HG02943 (cell line): ENCODE measurements at regions not wholly inside any gene's neighbourhood (a gene's known extent, or its start where the extent isn't known, plus 50 kb on each side); places are given as distances from the start of the nearest gene placed in this dataset.

ENCODE experiments used
- ATAC-seq: cut with Tn5 transposase; IDR thresholded peaks from one replicate; pipeline ENCODE4 v1.9.1; 2021; ENCODE audit warnings: mild to moderate bottlenecking, low read depth, moderate library complexity; ENCODE audit not compliant: unreplicated experiment

DNA sequence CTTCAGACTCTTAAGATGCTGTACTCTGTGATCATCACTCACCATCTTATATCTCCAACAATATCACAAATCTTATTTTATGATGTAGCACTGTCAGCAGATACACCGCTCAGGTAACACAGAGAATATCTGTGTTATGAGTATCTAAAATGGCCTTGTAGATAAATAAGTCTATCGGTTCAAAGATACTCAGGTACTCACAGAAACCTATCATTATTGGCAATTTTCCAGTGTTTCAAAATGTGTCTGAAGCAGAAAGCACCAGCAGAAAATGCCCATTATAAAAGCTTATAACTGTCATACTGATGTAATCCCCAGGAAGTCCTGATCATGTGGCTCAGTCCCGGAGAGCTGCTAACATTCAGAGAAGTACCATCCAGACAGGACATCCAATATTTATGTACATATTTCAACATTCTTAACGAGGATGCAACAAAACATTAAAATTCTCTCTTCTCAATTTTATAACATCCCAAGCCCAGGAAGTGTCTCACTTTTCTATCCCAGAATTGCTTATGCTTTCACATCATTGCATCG, 190.7 kb upstream of the LMNTD1 start:
- no peak for ATAC-seq

DNA sequence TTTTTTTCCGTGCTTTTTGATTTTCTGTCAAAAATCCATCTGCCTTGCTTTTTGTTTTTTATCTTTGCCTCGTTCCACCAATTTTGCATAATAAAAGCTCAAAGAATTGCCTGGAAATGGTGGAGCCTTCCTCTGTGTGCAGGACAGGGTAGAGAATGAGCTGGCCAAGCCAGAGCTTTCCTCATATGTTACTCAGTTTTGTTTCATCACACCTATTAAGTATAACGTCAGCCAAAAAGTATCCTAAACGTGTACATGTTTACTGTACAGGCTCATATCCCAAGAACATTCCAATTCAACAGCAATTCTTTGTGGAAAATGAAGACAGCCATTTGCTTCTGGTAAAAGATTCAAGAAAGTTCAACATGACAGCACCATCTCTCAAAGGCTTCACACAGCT, 191.2 kb upstream of the LMNTD1 start:
- ATAC-seq, result no peak

DNA sequence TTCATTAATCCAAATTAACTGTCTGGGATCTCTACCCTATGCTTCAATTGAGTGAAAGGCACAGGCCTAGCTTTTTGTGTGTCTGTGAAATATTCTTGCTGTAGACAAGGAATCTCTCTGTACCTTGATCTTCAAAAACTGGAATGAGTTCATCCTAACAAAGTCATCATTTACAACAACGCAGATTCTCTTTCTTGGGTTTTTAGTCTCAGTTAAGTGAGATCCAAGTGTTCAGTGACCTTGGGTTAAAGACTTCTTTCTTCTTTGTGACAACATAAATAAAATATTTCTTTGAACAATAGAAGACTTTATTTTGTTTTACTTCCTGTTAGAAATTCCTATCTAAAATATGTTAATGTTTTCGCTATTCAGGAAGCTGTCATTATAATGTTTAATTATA, 192.2 kb upstream of the LMNTD1 start:
- ATAC-seq, result no peak

DNA sequence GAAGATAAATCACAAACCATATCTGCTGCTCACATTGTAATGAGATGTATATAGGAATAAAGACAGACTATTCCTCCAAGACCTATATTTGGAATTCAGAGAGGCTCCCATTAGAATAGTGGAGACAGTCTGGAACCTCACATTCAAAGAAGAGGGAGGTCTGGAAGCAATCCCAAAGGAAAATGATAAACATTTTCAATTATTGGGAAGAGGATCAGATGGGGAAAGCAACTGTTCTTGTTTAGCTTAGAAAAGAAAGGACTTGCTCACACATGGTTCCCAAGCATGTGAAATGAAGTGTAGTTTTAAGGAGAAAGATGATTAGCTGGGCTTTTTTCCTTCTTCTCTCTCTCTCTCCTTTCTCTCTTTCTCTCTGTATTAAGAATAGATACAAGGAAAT, 193.0 kb upstream of the LMNTD1 start:
- no peak for ATAC-seq

DNA sequence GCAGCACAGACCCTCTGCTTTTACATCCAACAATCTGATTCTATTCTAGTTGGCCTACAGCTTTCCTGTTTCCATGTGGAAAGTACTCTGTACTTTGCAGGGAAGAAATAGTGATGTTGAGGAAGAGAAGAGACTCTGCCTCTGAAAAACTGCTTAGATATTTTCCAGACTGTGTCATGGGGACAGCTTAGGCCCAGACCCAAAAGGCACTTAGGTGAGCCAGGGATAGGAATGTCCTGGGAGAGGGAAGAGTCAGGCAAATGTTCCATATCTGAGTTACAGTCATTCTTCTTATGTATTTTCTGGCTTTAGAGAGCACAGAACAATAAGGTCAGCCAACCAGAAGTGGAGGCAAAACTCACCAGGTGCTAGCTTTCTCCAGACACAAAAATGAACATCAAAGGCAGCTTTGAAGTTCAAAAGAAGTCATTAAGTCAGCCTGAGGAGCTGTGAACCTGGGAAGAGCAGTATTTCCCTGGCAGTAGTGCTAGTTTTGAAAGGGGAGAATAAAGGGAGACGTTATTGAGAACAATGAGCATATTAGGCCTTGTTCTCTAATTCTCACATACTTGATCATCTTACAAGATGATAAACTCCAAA, 199.7 kb upstream of the LMNTD1 start:
- ATAC-seq, result no peak

DNA sequence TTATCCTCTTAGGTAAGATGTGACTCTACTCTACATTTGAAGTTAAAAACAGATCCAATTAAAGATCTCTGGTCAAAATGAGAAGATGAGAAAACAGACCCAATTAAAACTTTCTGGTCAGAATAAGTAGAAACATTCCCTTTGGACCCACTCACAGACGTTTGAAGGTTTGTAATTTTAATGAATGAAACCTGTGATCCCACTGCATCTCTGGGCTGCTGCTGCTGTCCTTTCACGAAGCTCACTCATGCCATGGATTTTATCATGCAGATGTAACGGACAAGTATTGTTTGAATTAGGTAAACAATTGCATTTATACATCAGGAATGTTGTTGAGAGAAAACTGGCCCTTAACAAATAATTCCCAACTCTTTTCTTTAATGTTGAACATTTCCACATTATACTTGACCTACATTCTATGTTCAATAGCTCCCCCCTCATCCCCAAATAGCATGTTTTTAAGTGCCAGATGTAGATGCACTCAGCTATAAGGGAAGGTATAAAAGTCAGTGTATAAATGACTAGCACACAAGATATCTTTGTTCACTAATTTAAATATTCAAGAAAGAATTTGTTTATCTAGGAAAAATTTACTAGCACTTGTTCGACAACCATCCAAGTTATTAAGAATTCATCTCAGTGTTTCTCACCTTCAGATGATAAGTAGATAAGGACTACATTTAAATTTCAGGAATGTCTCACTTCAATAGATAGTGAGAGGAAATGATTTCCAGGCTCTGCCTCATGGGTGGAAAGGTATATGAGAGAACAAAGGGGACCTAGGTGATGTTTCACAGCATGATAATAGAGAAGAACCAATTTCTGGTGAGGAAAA, 202.3 kb upstream of the LMNTD1 start:
- ATAC-seq, result no peak

DNA sequence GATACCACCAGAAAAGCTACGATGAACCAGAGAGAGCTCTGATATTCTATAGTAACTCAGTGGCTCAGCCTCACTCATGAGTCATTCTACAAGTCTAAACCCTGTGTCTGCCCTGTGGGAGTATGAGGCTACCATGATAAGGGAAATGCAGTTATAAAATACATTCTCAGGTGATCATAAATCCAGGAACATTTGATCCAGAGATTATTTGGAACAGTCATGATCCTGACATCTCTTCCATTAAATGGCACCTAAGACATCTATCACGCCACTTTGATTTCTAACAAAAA, 202.6 kb upstream of the RASSF8 start:
- no peak for ATAC-seq

DNA sequence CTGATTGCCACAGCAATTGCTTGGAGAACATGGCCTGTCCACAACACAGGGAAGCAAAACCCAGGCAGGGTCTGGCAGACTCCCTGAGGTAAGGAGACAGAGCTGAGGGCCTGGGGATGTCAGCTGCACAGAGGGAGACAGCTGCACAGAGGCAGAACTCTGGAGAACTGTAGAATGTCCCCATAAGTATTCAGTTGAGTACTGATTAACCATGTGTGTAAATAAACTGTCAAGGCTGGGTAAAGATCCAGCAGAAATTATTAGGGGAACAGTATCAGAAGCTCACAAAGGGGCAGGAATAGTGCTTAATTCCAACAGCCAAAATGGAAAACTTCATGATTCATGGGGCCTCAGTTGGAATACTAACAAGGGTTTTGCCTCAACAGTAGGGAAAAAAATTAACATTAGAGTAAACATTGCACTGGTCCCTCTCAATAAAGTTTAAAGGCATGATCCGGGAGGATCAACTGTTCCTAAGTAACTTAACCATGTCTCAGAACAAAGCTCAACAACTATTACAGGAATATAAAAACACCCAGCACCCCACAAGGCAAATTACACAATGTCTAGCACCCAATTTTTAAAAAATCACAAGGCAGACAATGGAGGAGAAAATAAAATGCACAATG, 201.3 kb upstream of the RASSF8 start:
- ATAC-seq, result no peak

DNA sequence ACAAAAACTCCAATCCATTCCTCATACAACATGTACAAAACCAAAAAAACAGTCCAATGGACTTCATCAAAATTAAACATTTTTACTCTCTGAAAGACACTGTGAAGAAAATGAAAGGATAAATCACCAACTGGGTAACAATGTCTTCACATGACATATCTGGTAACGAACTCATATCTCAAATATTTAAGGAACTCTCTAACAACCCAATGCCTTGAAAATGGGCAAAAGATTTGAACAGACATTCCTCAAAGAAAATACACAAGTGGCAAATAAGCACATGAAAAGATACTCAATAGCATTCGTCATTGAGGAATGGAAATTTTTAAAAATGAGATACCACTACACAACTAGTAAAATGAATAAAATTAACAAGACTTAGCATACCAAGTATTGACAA, 198.7 kb upstream of the RASSF8 start:
- no peak for ATAC-seq

DNA sequence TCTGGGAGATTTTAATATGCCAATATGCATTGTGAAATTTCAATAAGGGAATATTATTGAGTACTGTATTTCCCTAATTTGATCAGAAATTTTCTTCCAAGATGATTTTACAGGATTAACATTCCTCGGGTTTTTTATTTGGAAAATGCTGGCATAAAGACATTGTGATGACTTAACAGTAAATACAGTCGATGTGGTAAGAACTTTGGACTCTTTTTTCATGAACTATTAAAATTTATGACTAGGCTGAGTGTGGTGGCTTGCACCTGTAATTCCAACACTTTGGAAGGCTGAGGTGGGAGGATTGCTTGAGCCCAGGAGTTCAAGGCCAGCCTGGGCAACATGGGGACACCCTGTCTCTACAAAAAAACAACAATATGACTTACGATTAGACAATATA, 197.1 kb upstream of the RASSF8 start:
- no peak for ATAC-seq

DNA sequence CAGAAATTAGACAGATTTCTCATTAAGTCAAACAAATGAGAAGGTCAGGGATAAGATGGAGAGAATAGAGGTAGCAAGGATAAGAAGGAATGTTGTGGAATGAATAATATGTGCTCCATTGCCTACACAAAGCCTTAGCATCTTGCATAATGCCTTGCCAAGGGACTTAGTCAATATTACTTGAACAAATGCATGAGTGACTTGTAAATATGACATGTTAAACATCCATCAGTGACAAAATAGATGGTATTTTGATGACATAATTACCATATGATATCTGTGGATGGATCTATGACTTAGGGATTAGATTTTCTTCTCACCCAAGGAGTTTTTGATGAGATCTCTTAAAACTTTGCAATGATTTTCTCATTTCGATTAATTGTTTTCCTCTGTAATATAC, 194.1 kb upstream of the RASSF8 start:
- ATAC-seq, result no peak

DNA sequence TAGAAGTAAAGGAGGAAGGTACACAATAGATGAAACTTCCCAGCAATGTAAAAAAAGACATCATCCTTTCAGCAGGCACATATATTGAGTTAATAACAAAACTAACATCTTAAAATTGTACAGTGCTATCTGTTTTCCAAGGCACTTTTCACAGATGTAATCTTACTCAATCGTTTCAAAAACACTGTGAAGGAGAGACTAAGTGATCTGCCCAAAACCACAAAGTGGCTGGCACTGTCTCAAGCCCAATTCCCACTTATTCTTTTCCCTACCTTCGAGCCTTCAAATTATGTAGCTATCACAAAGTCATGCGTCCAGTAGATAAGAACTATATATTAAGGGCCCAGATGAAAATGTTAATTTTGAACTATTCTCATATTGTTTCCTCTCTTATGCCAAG, 193.6 kb upstream of the RASSF8 start:
- ATAC-seq, result no peak

DNA sequence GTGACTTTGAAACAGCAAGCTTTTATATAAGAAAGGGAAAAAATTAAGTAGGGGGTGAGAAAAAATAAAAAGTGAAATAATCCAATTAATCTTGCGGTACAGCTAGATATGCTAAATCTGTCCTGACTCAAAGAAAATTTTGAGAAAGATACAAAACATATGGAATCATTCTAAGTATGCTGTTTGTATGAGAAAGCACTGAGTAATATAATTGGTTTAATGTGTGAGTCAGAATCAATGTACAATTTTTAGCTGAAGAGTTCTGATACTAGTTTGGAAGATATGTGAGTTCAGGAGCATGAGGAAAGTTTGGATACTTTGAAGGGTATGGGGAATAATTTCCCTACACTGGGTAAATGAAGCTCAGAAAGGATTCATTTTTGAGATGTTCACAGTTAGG, 190.9 kb upstream of the RASSF8 start:
- ATAC-seq, result no peak

DNA sequence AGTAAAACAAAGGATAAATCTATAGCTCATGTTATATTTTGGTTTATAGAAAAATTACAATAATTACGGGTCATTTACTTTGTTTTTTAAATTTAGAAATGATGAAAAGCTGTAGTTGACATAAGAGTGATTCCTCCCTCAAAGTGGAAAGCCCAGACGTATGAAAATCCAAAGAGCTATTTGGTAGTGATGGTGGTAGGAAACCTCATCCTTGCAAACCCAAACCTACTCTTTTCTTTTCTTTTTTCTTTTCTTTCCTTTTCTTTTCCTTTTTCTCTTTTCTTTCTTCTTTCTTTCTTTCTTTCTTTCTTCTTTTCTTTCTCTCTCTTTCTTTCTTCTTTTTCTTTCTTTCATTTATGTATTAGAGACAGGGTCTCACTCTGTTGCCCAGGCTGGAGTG, 190.3 kb upstream of the RASSF8 start:
- ATAC-seq, result no peak

DNA sequence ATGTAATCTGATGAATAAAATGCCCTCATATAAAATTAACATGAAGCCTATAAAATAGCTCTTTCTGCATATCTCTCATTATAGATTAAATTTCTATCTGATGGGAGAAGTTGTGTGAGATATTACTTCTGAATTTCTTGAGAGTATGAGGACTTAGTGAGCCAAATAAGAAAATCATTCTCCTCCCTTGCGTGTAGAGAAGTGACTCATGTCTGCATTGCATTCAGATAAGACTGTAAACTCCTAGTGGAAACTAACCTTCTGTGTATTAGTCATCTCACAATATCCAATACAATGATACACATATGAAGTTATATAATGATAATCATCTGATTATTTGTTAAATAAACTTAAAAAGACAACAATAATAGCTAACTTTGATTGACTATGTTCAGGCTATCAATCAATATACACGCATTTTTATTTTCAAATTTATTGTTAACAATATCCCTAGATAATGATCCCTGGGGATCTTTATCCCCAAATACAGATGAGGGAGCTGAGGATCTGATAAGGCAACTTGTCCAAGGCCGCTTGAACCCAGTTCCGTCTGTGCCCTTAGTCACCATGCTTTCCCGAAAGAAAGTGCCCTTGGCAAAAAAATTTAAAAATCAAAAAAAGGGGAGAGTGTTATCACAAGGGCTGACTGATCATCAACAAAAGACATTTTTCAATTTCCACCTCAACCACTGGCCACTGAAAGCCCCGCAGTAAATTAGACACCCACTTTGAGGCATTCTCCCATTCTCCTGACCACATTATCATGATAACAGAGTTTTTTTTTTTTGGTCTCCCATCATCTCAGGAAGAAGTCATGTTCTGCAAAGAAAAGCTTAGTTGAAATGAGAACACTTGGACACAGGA, 189.2 kb upstream of the RASSF8 start:
- no peak for ATAC-seq

DNA sequence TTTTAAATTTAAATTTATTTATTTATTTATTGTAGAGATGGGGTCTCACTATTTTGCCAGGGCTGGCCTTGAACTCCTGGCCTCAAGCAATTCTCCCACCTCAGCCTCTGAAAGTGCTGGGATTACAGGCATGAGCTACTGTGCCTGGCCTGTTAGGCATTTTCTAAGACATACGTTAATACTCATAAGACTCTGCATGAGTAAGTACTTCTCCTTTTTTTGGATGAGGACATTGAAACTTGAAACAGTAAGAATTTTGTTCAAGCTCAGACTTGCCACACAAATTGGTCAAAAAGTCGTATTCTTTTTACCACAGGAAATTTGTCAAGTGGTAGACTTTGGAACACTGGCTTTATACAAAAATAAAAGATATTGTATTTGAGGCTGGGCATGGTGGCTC, 187.4 kb upstream of the RASSF8 start:
- no peak for ATAC-seq

DNA sequence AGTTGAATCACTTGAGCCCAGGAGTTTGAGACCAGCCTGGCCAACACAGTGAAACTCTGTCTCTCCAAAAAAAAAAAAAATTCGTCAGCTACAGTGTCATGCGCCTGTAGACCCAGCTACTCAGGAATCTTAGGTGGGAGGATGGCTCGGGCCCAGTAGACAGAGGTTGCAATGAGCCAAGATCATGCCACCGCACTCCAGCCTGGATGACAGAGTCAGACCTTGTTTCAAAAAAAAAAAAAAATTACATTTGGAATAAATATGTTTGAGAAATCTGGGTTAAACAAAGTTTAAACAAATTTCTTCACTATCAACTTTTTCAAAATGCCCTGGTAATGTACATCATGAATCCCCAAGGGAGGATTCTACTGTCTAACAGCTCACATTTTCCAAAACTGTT, 187.0 kb upstream of the RASSF8 start:
- ATAC-seq, result no peak

DNA sequence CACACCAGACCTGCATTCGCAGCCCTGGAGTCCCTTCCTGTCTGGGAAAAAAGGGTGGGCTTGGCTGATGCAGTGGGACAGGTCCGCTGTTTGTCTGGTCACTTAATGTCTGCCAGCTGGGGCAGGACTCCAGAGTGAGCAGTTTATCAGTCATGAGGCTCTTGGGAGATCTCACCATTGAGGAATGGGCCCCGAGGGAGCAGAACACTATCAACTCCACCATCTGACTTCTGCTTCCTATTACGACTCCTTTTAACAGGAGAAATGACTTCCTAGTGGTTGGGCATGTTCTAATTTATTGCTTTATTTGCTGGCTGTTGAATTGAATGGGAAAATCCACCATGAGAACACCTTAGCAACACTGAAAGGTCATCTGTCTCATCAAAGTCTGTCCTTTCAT, 182.5 kb upstream of the RASSF8 start:
- no peak for ATAC-seq

DNA sequence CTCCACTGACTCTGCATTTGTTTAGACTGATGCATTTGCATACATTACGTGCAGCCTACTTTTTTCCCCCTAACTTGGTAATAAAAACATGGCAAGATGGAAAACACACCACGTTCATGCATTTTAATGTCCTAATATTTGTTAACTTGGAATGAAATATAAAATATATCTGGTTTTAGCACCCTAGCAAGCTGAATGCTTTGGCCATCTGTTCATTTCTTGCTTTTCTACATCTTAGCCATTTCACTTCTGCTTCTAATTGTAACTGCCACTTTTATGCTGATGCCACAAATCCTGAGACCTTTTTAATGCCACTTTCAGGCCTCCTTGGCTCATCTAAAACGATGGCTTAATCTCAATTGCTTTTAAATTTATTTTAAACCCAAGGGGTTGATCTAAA, 177.7 kb upstream of the RASSF8 start:
- ATAC-seq, result no peak

DNA sequence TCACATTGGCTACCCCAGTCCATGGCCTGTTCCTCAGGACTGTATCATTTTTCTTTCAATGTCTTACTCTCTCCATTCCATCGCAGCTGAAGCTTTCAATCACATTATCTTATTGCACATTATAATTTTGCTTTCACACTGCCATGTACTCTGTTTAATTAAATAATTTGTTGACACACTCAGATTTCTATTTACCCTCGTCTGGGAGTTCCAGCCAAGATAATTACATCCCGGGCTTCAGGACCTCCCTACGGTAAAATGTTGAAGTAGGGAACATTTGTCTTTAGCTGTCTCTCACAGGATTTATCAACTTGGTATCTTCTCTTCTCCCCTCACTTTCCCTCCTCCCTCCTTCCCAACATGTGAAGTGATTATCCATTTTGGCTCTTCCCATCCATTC, 177.2 kb upstream of the RASSF8 start:
- ATAC-seq, result no peak

DNA sequence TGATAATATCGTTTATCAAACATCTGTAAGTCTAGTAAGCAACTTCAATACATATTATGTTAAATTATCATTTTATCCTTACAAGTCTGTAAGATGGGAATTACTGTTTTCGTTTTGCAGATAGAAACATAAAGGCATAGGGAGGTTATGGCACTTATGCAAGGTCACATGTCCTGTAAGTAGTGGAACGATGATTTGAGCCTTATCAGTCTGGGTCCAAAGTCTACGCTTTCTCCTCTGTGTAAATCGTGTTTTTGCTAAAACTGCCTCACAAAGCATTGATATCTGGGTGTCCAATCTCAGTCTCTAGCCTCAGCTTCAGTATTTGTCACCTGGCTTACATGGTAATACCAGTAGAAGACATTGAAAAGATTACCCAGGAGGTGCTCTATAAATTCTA, 174.9 kb upstream of the RASSF8 start:
- no peak for ATAC-seq
